ENCODE measurements at regions not wholly inside any gene's neighbourhood (a gene's known extent, or its start where the extent isn't known, plus 50 kb on each side); places are given as distances from the start of the nearest gene placed in this dataset.

DNA sequence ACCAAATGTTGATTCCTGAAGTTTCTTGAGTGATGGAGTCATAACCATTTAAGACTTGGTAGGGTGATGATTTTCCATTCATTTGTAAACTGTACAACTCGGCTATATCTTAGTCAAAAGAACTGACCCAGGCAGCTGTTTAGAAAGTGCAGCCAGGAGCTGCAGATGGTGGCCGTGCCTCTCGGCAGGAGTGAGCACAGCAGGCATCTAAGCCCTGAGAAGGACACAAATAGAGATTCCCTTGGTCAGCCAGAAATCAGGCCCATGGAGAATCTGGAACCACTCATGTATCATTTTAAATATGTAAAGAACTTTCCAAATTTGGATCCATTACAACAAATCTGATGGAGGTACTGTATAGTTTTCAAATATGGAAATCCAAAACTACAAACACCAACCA is 177.0 kb upstream of the AKR1E2 start:
- H3K27ac Mint-ChIP-seq, result no peak overlapping the region
- TF ChIP-seq, protein P1, sequence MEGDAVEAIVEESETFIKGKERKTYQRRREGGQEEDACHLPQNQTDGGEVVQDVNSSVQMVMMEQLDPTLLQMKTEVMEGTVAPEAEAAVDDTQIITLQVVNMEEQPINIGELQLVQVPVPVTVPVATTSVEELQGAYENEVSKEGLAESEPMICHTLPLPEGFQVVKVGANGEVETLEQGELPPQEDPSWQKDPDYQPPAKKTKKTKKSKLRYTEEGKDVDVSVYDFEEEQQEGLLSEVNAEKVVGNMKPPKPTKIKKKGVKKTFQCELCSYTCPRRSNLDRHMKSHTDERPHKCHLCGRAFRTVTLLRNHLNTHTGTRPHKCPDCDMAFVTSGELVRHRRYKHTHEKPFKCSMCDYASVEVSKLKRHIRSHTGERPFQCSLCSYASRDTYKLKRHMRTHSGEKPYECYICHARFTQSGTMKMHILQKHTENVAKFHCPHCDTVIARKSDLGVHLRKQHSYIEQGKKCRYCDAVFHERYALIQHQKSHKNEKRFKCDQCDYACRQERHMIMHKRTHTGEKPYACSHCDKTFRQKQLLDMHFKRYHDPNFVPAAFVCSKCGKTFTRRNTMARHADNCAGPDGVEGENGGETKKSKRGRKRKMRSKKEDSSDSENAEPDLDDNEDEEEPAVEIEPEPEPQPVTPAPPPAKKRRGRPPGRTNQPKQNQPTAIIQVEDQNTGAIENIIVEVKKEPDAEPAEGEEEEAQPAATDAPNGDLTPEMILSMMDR (IDR thresholded peaks at IDR 0.05), result no peak
- no peaks in the 10 kb centered on the region for H3K27me3 Mint-ChIP-seq (ENCODE audit: insufficient read depth)
- no peaks in the 10 kb centered on the region for H3K9me3 Mint-ChIP-seq
- peaks cover 48% of the 10 kb centered on the region for H3K4me1 Mint-ChIP-seq (ENCODE audit: low read depth)
- no peak overlapping the region for H3K4me3 Mint-ChIP-seq
- no peak for DNase-seq
- H3K36me3 Mint-ChIP-seq (ENCODE audit: low read depth), result no peaks in the 10 kb centered on the region

DNA sequence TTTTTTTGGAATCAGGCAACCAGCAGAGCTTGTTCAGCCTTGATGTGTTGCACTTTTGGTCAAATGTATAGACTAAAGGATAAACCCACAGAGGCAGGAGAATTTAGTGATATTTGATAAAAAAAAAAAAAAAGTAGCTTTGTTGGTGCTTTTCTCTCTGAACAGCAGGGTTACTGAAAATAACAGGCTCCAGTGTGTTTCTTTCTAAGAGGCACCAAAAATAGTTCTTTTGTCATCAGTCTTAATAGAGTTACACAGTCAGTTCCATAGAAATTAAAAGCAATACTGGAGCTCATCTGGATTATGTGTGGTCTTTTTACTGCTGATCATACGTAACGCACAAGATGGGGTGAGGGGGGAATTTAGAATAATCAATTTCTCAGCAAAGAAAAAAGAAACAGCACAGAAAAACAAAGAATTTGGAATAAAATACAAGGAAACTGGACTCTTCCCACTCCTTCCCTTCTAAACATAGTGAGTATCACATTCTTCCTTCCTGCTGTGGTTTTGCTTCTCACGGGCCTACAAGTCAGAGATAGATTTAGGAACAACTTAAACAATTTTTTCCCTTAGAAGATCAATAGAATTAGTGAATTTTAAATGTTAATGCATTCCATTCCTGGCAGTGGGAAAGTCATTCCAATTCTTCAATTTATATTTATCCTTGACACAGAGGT is 178.8 kb upstream of the AKR1E2 start:
- H3K36me3 Mint-ChIP-seq (ENCODE audit: low read depth), result no peaks in the 10 kb centered on the region
- no peak overlapping the region for H3K4me3 Mint-ChIP-seq
- H3K9me3 Mint-ChIP-seq, result no peaks in the 10 kb centered on the region
- TF ChIP-seq, protein P1 (IDR thresholded peaks at IDR 0.05), result no peak
- no peaks in the 10 kb centered on the region for H3K27me3 Mint-ChIP-seq (ENCODE audit: insufficient read depth)
- no peak overlapping the region for H3K27ac Mint-ChIP-seq
- peaks cover 44% of the 10 kb centered on the region for H3K4me1 Mint-ChIP-seq (ENCODE audit: low read depth)
- no peak for DNase-seq

DNA sequence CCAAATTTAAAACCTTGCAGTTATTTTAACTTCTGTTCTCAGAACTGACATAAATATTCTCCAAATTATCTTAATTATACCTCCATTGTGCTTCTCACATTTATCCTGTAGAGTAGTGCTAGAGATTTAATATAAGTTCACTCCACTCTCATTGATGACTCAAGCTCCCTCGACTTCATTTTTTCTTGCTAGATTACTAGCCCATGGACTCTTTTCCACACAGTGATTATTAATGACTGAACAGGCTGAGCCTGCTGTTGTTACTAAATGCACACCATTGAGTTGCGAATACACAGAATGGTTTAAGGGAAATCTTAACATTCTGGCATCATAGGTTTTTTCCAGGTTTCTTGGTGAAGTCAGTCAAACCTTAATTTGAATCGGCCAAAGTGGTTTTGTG is 179.5 kb upstream of the AKR1E2 start:
- TF ChIP-seq, protein P1 (IDR thresholded peaks at IDR 0.05), result no peak
- Mint-ChIP-seq H3K27ac (no peak overlapping the region), H3K4me3 (no peak overlapping the region), H3K27me3 (ENCODE audit: insufficient read depth) (no peaks in the 10 kb centered on the region), H3K4me1 (ENCODE audit: low read depth) (peaks cover 37% of the 10 kb centered on the region), H3K9me3 (no peaks in the 10 kb centered on the region), H3K36me3 (ENCODE audit: low read depth) (no peaks in the 10 kb centered on the region)
- DNase-seq, result no peak

DNA sequence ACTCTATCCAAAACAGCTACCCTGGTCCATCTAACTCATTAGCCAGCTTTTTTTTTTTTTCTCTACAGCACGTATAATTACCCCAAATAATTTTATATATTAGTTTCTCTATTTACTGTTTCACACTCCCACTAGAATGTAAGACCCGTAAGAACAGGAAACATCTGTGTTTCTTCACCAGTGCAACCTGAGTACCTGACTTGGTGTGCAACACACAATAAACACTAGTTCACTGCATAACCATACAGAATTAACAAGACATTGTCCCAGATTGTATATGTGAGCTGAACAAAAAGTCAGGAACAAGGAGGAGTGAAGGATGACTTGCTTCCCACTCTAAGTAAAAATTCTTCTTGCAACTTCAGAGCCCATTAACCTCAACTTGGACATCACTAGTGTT is 180.2 kb upstream of the AKR1E2 start:
- Mint-ChIP-seq H3K4me3 (no peak overlapping the region), H3K4me1 (ENCODE audit: low read depth) (peaks cover 30% of the 10 kb centered on the region), H3K27ac (no peak overlapping the region), H3K36me3 (ENCODE audit: low read depth) (no peaks in the 10 kb centered on the region), H3K9me3 (no peaks in the 10 kb centered on the region), H3K27me3 (ENCODE audit: insufficient read depth) (no peaks in the 10 kb centered on the region)
- DNase-seq, result no peak
- TF ChIP-seq, protein P1 (IDR thresholded peaks at IDR 0.05), result no peak

DNA sequence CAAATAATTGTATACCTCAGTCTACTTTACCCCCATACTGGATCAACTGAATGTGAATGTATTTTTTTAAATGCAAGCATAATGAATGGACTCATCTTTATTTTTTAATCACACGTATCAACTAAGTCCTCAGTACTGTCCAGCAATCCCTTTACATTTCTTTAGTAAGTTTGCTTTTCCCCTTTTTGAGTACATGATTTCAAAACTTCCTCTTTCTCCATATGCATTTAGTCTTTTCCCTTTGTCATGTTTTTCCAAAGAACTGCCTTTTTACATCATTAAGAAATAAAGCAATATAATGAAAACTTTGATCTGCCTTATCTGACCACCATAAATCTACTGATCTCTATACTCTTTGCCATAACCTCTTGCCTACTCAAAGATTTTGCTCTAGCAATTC is 182.5 kb upstream of the AKR1E2 start:
- H3K4me3 Mint-ChIP-seq, result no peak overlapping the region
- H3K36me3 Mint-ChIP-seq (ENCODE audit: low read depth), result no peaks in the 10 kb centered on the region
- TF ChIP-seq, protein P1 (IDR thresholded peaks at IDR 0.05), result no peak
- H3K27ac Mint-ChIP-seq, result no peak overlapping the region
- no peaks in the 10 kb centered on the region for H3K27me3 Mint-ChIP-seq (ENCODE audit: insufficient read depth)
- no peaks in the 10 kb centered on the region for H3K9me3 Mint-ChIP-seq
- DNase-seq, result no peak
- H3K4me1 Mint-ChIP-seq (ENCODE audit: low read depth), result peaks cover 16% of the 10 kb centered on the region

DNA sequence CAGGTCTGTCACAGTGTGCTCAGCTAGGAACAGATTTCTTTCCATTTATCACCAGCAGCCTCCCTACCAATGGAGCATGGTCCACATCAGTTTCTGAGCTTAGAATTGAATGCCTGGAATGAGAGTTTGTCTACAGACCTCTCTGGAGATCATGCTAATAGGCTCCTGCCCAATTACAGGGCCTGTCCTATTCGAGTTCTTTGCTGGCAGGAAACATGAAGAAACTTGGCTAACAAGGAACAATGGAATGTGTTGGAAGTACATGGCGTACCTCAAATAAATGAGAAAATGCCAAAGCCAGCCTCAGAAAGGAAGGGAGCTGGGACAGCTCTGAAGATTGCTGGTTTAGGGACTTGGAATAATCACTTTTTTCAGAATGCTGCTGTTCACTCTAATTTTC is 186.0 kb upstream of the AKR1E2 start:
- Mint-ChIP-seq H3K4me3 (no peak overlapping the region), H3K36me3 (ENCODE audit: low read depth) (no peaks in the 10 kb centered on the region), H3K27ac (no peak overlapping the region), H3K9me3 (no peaks in the 10 kb centered on the region), H3K4me1 (ENCODE audit: low read depth) (no peaks in the 10 kb centered on the region), H3K27me3 (ENCODE audit: insufficient read depth) (no peaks in the 10 kb centered on the region)
- TF ChIP-seq, protein P1 (IDR thresholded peaks at IDR 0.05), result no peak
- DNase-seq, result no peak

Data from HFFc6 (cell line).